DOHH2 (cell line): ENCODE measurements at regions not wholly inside any gene's neighbourhood (a gene's known extent, or its start where the extent isn't known, plus 50 kb on each side); places are given as distances from the start of the nearest gene placed in this dataset.

Experiments
- EZH2phosphoT487 ChIP-seq: fragments of 200-600 bp; sonication (generic); IDR thresholded peaks from 2 replicates; pipeline ENCODE4 v1.6.1; 2017; ENCODE audit warnings: borderline replicate concordance, mild to moderate bottlenecking, antibody characterized with exemption, low read length, moderate library complexity, mixed read lengths
- TF ChIP-seq, protein P1 (sequence below): fragments of 200-600 bp; sonication (generic); IDR thresholded peaks from one replicate; pipeline ENCODE4 v1.5.1; 2014; ENCODE audit warnings: antibody characterized with exemption, mild to moderate bottlenecking, low read depth, low read length; ENCODE audit not compliant: poor library complexity, severe bottlenecking

DNA sequence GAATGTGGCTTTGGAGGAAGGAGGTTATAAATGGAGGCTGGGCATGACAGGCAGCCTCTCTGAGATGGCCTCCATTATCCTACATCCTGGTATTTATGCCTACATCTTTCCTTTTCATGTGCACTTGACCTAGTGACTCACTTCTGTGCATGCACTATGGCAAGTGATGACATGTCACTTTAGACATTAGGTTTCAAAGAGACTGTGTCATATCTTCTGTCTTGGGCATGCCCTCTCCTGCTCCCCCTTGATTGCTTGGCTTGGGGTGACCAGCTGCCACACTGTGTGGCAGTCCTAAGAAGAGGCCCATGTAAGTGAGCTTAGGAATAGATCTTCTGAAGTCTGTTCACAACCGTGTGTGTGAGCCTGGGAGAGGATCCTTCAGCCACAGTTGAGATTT is 472.8 kb downstream of the FGF9 start:
- TF ChIP-seq, protein P1, sequence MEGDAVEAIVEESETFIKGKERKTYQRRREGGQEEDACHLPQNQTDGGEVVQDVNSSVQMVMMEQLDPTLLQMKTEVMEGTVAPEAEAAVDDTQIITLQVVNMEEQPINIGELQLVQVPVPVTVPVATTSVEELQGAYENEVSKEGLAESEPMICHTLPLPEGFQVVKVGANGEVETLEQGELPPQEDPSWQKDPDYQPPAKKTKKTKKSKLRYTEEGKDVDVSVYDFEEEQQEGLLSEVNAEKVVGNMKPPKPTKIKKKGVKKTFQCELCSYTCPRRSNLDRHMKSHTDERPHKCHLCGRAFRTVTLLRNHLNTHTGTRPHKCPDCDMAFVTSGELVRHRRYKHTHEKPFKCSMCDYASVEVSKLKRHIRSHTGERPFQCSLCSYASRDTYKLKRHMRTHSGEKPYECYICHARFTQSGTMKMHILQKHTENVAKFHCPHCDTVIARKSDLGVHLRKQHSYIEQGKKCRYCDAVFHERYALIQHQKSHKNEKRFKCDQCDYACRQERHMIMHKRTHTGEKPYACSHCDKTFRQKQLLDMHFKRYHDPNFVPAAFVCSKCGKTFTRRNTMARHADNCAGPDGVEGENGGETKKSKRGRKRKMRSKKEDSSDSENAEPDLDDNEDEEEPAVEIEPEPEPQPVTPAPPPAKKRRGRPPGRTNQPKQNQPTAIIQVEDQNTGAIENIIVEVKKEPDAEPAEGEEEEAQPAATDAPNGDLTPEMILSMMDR = no peak
- TF ChIP-seq EZH2phosphoT487 = no peak
